HG03060 (cell line): ENCODE measurements at regions not wholly inside any gene's neighbourhood (a gene's known extent, or its start where the extent isn't known, plus 50 kb on each side); places are given as distances from the start of the nearest gene placed in this dataset.
"Not testable (repeated sequence)": the region's sequence is repeated elsewhere in the genome, so short reads cannot be mapped to it uniquely, and the experiment has no call there.

Experiments used
- ATAC-seq: cut with Tn5 transposase; IDR thresholded peaks from one replicate; pipeline ENCODE4 v1.9.1; 2021; ENCODE audit warnings: low read depth, moderate number of reproducible peaks; ENCODE audit not compliant: unreplicated experiment

DNA sequence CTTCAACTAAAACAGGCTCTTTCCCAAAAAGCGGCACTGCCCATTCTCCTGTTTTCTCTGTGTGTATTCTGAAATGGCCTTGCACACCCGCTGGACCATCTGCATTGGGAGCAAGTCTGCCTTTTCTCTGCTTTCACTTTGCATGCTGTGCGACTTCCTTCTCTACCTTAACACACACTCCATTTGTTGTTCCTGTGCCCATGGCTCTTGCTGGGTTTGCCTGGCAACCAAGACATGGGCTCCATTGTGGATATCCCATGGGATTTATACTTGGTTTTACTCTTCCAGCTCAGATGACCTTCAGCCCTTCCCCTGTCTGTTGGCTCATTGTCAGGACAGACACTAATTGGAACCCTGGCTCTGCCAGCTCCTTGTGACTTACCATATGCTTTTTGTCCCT lies 465.3 kb downstream of the REEP3 start:
- ATAC-seq: no peak

DNA sequence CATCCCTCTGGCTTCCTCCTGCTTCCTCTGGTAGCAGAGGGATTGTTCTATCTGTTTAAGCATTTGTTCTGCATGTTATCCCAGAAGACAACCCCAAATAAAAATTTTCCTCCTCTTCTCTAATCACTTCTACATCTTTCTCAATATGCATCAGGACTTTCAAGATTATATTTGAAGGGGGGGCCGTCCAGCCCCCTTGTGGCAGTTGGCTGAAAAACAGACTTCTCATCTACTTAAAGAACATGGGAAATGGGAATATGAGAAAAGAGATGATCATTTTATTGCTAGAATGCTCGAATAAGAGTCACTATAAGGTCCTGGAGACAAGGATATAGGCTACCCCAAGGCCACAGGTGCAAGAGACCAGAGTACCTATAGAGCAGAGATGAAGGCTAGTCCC lies 466.0 kb downstream of the REEP3 start:
- no peak for ATAC-seq

DNA sequence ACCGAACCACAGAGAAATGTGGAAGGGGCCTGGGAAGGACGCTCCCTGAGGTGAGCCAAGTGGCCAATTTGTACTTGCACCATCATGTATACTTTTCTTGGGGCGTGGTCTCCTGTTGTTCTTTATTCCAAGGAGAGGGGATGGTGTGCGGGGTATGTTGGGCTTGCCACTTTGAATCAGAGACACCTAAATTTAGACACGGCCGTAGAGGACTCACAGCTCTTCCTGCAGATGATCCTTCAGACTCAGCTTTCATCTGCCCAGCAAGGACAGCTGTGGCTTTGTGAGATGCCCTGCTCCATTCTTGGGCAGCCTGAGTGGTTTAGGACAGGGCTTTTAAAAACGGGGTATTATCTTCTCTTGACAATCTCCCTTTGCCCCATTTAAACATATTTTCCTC lies 473.2 kb downstream of the REEP3 start:
- ATAC-seq: no peak

DNA sequence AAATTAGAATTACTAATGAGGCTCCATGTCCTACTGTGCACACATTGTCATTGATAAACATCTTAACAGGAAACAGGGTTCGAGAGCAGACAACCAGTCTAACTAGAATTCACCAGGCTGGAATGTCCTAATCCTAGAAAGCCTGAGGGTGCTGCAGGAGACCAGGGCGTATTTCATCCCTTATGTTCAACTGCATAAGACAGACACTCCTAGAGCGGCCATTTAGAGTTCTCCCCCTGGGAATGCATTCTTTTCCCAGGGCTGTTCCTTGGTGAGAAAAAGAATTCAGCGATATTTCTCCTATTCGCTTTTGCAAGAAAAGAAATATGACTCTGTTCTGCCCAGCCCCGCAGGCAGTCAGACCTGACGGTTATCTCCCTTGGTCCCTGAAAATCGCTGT lies 486.0 kb downstream of the REEP3 start:
- ATAC-seq: no peak

DNA sequence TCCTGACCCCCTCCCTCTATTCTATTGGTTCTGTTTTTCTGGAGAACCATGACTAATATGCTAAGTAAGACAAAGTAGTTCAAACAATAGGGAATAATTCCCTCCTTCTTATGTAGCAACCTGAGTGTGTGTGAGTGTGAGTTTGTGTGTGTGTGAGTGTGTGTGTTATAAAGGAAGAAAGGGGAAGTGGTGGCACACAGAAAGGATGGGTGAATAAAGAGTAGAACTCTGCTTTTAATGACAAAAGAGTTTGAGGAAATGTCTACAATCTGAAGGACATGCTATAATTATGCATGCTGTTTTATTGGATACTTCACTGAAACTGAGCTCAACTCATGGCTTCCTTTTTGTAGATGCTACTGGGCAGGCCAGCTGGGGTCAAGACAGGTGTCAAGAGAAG lies 489.5 kb downstream of the REEP3 start:
- ATAC-seq: no peak

DNA sequence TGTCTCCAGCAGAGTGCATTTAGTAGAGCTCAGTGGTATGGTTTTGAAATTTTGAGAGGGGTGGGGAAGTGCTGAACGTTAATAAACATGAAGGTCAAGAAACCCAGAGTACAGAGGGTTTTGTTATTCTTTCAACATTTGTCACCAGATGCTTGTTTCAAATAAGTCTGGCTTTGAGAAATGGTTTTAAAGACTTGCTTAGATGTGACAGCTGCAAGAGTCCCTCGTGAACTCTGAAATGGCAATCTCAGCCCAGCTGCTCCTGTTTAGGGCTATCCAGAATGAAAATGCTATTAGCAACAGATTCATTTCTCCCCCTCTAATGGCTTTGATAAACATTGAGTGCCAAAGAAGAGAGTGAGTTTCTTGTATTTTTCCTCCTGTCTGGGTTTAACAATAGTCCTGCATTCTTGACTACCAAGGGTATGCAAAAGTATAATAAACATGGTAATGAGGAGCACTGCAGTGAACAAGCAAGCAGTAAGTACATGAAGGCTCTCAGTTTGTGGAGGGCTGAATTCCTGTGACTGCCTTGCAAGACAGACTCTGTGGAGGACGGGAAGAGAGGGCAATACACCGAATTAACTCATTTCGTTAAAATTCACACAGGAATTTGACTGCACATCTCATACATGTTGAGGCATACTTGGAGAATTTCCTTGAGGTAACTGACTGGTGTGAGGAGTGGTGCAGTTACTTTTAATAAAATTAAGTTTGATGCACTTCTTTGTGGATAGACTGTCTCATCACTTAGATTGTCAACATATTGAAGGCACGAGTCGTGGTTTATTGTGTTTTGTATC lies 490.9 kb downstream of the REEP3 start:
- ATAC-seq: no peak

DNA sequence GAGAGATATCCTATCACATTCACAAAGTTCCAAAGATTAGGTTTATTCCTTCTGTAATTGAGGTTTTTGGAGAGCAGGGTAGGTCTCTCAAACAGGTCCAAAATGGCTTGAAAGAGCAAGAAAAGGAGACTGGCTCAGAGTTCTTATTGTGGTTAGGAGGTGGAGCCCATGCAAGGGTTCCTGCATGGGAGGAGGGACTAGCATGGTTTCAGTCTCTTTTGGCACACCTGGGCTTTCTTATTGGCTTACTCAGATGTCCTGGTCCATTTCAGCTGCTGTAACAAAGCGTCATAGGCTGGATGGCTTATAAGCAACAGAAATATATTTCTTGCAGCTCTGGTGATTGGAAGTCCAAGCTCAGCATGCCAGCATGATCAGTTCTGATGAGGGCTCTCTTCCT lies 493.1 kb downstream of the REEP3 start:
- no peak for ATAC-seq

DNA sequence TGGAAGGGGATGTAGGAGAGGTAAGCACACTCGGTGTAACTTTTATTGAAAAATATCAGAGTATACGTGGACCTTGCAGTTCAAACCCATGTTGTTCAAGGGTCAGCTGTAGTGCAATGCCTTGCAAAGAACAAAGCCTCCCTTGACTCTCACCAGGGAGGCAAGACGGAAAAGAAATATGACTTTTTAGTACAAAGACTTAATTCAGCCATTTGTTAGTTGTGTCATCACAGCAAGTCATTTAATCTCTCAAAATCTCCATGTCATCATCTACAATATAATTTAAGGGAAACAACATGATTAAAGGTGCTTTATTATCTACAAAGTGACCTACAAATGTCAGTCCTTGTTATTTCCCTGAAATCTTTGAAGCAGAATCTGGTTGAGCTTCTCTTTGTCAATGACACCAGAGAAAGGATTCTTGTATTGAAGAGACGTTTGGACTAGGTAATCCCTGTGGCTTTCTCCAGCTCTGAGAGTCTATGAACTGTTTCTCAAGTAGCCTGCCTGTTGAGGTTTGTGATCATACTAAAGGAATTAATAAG lies 502.8 kb downstream of the REEP3 start:
- no peak for ATAC-seq

DNA sequence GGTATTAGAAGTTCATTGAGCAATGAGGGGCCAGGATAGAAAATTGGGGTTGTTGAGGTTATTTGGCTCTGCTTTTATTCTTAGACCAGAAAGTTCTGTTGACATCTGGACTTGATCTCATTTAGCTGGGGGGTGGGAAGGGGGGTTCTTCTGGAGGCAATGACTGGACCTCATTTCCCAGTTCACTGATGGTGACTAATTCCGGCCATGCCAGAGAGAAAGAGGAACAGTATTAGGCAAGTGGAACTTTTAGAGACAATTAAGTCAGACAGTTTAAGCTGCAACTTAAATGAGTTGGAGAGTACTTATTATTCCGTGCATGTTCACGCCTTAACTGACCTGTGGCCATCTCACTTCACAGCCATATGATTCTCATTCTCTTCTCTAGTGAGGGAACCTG lies 512.5 kb downstream of the REEP3 start:
- no peak for ATAC-seq

DNA sequence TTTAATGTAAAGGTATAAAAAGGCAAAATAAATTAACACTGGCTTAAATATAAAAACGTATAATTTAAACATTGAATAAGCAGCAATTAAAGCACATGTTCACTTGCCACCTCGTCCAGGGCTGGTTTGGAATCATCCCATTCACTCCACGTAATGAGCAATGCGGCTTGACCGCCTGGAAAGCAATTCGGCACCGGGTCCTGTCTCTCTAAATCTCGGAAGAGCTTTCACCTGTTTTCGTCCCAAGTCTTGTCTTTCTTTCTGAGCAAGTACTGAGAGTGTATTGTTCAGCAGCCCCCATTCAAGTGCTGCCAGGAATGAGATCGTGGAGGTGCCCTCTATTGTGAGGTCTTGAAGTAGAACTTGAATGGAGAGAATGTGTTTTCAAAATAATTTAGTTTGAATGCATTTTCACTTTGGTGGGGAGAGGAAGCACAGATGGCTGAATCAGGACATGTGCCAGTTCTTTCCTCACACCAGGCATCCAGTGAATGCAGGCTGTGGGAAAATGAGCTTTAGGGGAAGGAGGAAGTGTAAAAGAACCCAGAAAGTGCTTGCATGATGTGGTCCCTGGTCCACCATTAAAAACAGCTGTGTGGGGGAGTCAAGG lies 515.2 kb downstream of the REEP3 start:
- ATAC-seq: no peak

DNA sequence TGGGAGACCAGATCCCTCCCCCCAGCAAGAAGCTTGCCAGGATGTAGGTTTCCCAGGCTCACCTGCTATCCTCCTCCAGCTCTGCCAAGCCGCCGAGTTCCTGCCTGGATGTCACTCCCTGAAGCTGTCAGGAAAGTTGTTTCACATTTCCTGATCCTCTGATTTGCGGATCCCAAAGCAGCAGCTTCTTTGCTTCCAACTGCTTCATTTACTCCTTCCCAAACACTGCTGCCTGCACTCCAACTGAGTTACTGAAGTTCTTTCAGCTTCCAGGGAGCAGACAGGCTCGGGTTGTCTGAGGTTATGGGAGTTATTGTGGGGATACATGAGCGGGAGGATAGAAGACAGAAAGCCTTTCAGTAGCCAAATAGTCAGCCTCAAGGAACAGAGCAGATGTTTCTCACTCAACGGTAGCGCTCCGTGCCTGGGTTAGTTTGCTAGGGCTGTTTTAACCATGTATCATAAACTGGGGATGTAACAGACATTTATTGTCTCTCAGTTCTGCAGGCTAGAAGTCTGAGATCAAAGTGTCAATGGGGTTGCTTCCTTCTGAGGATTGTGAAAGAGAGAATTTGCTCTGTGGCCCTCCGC lies 516.0 kb downstream of the REEP3 start:
- no peak for ATAC-seq

DNA sequence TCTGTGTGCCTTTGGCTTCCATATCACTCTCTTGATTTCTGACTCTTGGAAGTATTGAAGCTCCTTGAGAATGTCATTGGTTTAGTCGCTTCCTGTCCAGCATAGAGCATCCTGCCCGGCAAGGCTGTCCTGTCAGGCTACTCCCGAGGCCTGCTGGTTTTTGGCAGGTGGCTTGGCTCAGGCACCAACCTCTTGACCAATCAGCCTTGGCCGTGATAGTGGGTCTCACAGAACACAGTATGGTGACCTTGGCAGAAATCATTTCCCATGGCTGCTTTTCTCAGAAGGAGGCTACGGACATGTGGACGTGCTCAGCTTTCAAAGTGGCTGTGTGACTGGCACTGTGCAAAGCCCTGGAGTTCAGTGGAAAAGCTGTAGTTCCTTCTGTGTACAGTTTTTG lies 516.9 kb downstream of the REEP3 start:
- no peak for ATAC-seq

DNA sequence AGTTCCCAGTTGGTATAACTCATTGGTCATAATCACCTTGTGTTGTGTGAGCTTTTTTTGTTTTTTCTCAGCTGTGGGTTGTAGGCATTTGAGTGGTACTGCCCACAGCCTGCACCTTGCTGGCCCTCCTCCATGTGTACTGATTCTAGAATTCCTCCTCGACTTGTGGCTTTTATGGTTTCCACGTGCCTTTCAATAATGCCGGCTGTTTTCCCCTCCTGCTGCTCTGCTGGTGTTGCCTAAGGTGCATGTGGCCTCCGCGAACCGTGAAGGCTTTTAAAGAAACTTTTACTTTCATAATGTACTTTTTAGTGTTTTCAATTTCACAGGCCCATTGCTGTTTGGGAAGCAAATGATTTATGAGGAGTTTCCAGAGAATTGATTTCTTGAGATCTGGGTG lies 518.0 kb downstream of the REEP3 start:
- ATAC-seq: no peak

DNA sequence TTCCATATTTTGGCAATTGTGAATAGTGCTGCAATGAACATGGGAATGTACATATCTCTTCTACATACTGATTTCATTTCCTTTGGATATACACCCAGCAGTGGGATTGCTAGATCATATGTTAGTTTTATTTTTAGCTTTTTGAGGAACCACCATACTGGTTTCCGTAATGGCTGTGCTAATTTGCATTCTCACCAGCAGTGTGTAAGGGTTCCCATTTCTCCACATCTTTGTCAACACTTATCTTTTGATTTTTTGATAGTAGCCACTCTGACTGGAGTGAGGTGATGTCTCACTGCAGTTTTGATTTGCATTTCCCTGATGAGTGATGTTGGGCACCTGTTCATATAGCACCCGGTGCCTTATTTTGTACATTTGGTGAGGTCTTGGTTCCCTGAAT lies 519.6 kb downstream of the REEP3 start:
- peak; percentile 8 for ATAC-seq

DNA sequence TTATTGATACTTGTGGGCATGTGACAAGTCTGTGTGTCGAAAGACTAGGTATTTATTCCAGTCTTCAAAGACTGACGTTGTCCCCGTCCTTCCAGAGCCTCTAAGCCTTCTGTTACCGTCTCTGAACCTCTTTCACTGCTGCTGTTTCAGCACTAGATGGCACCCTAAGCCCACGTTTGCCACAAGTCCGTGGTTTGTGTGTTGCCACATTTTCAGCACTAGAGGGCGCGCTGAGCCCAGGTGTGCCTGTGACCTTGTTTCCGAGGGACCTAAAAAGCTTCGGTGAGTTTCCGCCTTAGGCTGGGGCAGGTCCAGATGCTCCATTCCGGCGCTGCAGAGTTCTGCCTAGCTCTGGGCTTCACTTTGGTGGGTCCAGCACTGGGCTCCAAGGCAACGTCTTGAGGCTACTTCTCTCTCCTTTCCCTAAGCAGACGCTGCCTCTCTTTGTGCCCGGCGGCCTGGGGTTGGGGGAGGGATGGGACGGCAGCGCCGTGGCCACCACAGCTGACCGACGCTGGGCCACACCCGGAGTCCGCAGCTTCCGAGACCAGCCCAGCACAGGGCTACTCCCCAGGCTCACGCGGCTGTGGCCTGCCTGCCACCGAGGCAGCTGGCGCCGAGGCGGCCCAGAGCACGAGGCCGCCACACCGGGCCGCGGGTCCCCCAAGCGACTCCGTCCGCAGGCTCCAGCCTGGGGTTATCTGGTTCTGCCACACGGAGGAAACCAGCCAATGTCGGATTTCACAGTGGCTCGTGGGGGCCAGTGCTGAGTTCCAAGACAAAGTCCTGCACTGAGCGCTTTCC lies 520.2 kb downstream of the REEP3 start:
- peak; percentile 85 for ATAC-seq

DNA sequence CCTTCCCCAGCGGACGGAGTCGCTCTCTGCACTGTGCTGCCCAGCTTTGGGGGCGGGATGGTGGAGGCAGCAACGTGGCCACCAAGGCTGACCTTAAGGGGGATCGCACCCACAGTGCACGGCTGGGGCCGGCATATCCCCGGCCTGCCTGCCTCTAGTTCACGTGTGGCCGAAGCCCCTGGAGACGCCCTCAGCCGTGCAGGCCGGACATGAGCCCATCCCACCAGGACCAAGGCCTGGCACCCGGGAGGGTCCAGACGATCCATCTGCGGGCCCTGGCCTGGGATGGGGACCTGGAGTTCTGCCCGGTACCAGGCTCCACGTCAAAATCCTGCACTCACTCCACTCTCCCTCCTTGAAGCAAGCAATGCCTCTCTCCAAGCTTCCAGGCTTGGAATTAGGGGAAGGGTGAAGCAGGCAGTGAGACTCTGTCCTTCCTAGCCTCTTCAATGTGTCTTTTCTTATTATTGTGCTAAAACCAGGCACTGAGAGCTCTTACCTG lies 520.8 kb downstream of the REEP3 start:
- no peak for ATAC-seq

DNA sequence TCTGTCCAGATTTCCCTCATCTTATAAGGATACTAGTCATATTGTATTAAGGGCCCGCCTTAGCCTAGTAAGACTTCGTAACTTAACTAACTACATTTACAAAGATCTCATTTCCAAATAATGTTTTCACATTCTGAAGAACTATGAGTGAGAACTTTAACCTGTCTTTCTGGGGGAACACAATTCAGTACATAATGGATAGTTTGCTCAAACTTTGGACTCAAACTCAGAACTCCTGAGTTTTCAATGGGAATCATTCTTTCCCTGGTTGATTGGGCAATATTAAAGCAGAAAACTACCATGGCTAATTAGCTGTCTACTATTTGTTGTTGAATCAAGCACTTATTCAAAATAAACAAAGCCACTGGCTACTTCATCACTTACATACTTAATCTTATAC lies 522.9 kb downstream of the REEP3 start:
- no peak for ATAC-seq

DNA sequence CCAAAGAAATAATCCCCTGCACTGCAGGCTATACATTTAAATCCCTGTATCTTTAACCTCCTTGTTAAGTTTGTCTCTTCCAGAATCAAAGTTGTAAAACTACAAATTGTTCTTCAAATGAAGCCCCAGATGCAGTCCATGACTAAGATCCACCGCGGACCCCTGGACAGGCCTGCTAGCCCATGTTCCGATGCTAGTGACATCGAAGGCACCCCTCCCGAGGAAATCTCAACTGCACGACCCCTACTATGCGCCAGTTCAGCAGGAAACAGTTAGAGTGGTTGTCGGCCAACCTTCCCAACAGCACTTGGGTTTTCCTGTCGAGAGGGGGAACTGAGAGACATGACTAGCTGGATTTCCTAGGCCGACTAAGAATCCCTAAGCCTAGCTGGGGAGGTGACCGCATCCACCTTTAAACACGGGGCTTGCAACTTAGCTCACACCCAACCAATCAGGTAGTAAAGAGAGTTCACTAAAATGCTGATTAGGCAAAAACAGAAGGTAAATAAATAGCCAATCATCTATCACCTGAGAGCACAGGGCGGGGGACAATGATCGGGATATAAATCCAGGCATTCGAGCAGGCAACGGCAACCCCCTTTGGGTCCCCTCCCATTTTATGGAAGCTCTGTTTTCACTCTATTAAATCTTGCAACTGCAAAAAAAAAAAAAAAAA lies 523.9 kb downstream of the REEP3 start:
- not testable (repeated sequence) for ATAC-seq

DNA sequence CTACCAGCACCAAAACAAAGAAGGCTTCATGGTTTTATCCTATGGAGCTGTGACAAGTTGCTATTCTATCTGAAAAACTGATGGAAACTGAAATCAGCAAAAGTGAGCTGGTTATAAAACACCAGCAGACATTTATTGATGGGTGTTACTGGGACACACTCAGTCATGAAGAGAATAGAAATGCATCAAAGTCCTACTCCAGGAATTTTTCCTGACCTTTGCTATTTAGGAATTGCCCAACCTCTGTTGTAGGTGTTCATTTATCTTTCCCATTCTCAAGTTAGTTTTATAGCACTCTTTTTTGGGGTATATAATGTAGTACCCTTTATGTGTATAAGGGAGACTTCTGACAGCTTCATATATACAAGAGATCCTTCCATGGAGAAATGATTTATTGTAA lies 533.2 kb downstream of the REEP3 start:
- ATAC-seq: no peak

DNA sequence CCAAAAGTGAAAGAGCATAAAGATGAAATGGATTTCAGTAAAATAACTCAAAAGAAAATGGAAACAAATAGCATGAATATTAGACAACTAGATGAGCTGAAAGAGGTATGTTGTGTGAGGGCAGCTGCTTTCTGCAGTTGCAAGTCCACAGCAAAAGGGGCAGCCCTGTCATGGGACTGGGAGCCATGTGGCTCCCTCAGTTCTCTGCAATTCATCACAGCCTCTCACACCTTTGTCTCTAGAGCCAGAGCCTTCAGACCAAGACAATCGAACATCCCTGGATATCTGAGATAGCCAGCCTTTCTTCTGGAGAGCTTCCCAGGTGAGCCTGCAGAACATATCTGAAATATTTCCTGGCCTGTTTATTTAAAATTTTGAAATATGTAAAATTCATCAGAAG lies 538.7 kb downstream of the REEP3 start:
- no peak for ATAC-seq
